MV-4-11 (cell line): ENCODE measurements at regions not wholly inside any gene's neighbourhood (a gene's known extent, or its start where the extent isn't known, plus 50 kb on each side); places are given as distances from the start of the nearest gene placed in this dataset.

ENCODE experiments used
- DNase-seq: peaks from one replicate; lab custom pipeline; 2025; lab: John Stamatoyannopoulos, UW

GRCh38 chr22:49026494-49027367 is 800.9 kb downstream of the BRD1 start:
- no peak for DNase-seq

DNA sequence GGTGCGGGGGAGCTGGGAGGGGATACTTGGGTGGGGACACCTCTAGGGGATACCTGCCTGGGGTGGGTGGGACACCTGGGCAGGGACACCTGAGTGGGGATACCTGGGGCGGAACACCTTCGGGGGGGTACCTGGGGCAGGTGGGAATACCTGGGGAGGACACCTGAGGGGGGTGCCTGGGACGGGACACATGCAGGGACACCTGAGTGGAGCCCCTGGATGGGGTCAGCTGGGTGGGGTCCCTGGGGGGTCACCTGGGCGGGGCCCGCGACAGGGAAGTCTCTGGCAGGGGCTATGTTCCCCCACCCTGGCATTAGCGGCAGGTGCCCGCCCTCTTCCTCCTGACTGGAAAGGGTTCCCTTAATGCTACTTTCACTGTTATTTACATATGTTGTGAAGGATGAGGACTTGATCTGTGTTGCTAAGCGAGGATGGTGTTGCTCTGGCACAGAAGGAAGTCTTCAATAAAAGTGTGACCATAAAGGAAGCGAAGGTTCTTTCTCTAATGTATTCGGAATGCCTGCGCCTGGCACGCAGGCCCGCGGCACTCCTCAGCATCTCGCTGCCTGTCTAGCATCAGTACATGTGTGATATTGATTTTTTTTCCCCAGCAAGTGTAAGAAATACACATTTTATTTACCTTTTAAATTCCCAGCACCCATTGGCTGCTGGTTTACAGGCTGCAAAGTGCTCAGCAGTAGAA is 801.7 kb downstream of the BRD1 start:
- DNase-seq: no peak

DNA sequence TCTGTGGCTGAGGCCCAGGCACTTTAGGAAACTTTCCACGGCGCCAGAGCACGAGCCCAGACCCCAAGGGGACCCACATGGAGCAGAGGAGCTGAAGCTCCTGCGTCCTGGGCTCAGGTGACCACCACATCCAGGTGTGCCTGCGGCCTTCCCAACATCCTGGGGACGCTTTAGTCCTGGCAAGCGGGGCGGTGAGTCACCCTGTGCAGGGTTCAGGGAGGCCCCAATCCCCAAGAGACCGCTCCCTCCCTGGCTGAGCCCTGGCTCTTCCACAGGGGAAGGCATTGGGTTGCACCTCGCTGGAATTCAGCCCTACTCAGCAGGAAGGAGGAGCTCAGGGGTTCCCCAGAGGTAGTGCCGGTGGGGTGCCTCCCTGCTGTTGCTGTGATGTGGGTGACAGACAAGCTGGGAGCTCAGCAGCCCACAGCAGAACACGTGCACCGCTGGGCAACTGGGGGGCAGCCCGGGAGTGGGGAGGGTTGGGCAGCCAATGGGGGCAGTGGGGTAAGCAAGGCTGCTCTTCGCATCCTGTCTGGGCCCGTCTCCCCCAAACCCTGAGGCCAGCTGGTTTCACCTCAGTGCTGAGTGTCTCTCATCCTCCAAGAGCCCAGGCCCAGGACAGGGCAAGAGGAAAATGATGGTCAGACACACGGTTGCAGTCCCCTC is 802.8 kb downstream of the BRD1 start:
- DNase-seq: no peak

DNA sequence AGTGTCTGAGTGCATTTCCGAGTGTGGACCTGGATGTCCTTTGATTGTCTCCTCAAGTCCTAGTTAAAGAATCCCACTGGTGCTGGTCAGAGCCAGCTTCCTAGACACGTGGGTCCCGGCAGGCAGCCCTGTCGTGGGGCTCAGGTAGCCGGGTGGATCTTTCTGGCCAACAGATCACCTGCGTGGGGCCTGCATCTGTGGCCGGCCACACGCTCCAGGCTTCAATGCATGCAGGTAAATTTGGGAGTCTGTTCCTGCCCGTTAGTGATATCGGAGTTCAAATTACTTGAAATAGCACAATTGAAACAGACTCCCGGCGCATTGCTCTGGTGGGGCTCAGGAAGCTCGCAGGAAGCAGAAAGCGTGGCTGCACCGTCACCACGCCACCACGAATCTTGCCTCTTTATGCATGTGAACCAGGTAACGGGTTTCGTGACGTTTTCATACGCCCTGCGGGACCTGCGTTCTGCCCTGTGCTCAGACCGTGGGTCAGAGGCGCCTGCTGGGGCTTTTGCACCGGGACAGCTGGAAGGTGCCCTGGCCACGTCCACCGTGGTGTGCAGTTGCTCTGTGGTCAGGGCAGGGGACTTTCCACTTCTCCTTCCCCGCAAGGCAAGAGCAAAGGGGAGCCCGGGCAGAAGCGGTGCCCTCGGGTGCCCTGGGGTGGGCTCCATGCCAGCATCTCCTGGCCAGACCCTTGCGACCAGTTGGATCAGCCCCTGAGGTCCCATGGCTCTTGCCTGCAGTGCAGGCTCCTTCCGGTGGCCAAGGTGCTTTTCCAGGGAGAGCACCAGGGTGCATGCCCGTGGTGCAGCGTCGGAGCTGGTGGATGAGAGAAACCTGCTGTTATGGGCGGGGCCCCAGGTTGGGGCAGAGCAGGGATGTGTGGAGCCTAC is 803.5 kb downstream of the BRD1 start:
- no peak for DNase-seq

GRCh38 chr22:49023161-49023878 is 804.4 kb downstream of the BRD1 start:
- no peak for DNase-seq

- no peak for DNase-seq
These were observed 804.9 kb downstream of the BRD1 start for GRCh38 chr22:49022816-49023160.

DNA sequence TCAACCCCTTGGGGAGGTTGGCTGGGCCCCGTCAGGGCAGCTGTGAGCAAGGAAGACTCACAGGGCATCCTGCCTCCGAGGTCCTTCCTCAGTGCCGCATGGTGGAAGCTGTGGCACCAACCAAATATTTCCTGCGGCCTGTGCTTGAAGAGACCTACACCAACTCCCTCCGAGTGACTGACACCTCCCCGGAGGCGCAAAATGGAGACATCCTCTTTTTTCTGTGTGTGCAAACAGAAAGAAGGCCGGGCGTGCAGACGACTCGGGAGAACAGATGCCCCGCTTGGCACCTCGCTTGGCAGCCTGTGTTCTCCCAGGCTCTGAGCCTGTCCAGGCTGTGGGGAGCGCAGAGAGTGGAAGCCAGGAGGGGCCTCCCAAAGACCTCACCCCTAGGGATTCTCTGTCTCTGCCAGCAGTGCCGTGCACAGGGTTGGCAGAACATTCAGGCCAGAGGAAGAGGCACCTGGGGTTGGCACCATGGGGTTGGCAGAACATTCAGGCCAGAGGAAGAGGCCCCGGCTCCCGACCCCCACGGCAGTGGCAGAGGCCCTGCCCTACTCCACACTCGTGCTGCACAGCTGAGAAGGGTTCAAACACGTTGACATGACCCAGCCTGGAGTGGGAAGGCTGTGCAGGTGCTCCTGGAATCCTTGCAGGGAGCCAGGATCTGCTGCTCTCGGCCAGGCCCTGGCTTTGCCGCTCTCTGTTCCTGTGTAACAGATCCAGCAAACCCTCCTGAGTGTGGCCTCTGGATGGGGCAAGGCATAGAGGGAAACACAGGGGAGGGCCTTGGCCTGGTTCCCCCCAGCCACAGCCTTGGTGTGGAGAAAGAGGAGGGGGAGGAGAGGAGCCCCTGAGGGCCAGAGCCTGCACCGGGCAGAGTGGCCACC is 805.5 kb downstream of the BRD1 start:
- DNase-seq: no peak

DNA sequence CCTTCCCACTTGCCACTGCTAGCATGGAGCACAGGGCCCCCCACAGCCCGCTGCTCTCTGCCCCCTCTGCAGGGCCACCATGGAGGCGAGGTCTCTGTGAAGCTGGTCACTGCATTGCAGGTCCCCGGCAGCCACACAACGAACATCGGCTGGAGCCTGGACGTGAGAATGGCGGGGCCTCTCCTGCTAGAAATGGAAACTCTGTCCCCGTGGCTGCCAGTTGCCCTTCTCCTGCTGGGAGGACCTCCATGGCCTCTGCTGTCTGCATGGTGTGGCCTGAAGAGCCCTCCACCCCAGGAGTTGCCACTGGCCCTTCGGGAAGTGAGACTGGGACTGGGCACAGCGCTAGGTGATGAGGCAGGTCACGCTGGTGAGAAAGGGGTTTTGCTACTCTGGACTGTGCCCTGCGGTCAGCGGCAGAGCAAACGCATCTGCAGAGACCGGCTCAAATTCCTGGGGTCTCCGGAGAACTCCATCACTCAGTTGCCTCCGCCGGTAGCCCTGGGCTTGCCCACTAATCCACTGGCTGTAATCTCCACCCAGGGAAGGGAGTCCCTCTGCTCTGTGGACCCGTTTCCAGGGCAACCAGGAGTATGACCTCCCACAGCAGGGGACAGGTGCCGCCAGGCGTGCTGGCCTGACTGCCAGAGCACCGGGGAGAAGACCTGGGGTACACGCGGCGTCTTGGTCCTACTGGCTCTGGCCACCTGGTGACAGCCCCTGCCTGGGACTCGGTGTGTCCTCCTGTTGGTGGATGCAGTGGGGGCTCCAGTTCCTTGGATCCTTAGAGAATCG is 806.3 kb downstream of the BRD1 start:
- no peak for DNase-seq

GRCh38 chr22:49019737-49020713 is 807.6 kb downstream of the BRD1 start:
- DNase-seq: no peak

- DNase-seq: no peak
These were observed 809.1 kb downstream of the BRD1 start for GRCh38 chr22:49018601-49019000.

GRCh38 chr22:49017482-49018329 is 810.0 kb downstream of the BRD1 start:
- no peak for DNase-seq

- DNase-seq: no peak
These were observed 810.7 kb downstream of the BRD1 start for GRCh38 chr22:49016909-49017481.

DNA sequence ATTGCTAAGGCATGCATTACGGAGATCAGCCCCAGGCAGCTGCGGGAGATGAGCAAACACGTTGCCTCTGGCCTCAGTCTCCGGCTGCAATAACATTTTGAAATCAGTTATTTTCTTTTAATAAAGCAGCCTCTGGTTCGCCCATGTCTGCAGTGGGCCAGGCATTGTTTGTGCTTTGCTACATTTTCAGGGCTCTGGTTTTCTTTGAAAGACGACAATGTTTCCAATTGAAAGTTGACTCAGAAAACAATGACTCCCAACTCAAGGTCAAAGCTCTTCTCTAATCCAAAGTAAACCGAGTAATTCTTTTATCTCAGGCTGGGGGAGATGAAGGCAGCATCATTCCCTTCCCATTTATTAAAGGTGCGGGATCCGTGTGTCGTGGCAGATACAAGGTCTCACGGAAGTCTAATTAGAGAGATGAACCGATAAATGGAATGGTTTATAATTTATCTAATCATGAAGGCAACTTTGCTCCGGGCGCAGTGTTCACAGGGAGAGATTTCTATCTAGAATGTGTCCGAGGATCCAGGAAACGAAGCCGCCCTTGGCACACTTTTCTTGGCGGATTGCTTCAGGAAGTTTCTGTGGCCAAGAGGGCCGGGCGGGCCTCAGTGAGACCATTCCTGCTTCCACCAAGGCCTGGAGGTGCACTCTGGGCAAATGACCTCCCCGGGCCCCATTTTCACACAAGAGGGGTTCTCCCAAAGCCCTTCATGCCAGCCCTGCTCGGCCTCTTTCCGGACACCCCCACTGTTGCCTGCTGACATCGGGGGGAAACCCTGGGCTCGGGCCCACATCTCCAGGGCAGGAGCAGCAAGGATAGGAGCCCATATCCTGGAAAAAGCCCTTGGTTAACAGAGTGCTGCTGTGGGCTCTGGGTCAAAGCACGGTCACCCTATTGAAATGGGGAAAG is 811.4 kb downstream of the BRD1 start:
- DNase-seq: no peak

- DNase-seq: no peak
These were observed 812.2 kb downstream of the BRD1 start for GRCh38 chr22:49015459-49015858.
